HepG2 (cell line): ENCODE measurements at regions not wholly inside any gene's neighbourhood (a gene's known extent, or its start where the extent isn't known, plus 50 kb on each side); places are given as distances from the start of the nearest gene placed in this dataset.

Experiments used
- STAG1 ChIP-seq: sonication (generic); formaldehyde crosslinking; IDR thresholded peaks from 2 replicates; pipeline ENCODE4 v1.4.0; 2020; ENCODE audit warnings: missing genetic modification reagents
- ZBTB21 ChIP-seq: sonication (generic); formaldehyde crosslinking; IDR thresholded peaks from 2 replicates; pipeline ENCODE4 v1.4.0; 2020; ENCODE audit warnings: missing genetic modification reagents
- ZKSCAN1 ChIP-seq: fragments of 150-350 bp; IDR thresholded peaks from 2 replicates; pipeline ENCODE4 v1.6.1; 2014; ENCODE audit warnings: low read length

- TF ChIP-seq ZBTB21 (CRISPR knock-in tag) (no peak), STAG1 (CRISPR knock-in tag) (no peak), ZKSCAN1 (no peak)
Measured at GRCh38 chr5:162888268-162888667, 549.1 kb upstream of the CCNG1 start.
